HepG2 (cell line): ENCODE measurements at regions not wholly inside any gene's neighbourhood (a gene's known extent, or its start where the extent isn't known, plus 50 kb on each side); places are given as distances from the start of the nearest gene placed in this dataset.

ENCODE experiments used
- CAMTA2 ChIP-seq: sonication (generic); formaldehyde crosslinking; IDR thresholded peaks from 2 replicates; pipeline ENCODE4 v1.4.0; 2020; ENCODE audit warnings: mild to moderate bottlenecking, missing genetic modification reagents, borderline replicate concordance
- CTCF ChIP-seq: sonication (generic); formaldehyde crosslinking; IDR thresholded peaks from 2 replicates; pipeline ENCODE4 v1.5.0; 2020; ENCODE audit warnings: mild to moderate bottlenecking, missing genetic modification reagents, moderate library complexity
- HINFP ChIP-seq: sonication (generic); formaldehyde crosslinking; IDR thresholded peaks from 2 replicates; pipeline ENCODE4 v1.4.0; 2020; ENCODE audit warnings: low read depth, mild to moderate bottlenecking, missing genetic modification reagents
- KAT7 ChIP-seq: IDR thresholded peaks from 2 replicates; pipeline ENCODE4 v1.6.1; 2018; ENCODE audit warnings: borderline replicate concordance, missing compliant biosample characterization
- ZNF773 ChIP-seq: sonication (generic); formaldehyde crosslinking; IDR thresholded peaks from 2 replicates; pipeline ENCODE4 v1.4.0; 2020; ENCODE audit warnings: missing genetic modification reagents, borderline replicate concordance
- ZSCAN25 ChIP-seq: sonication (generic); formaldehyde crosslinking; IDR thresholded peaks from 2 replicates; pipeline ENCODE4 v1.8.0; 2022; ENCODE audit warnings: mild to moderate bottlenecking, missing genetic modification reagents
- TF ChIP-seq, protein P1 (sequence below): sonication (generic); formaldehyde crosslinking; IDR thresholded peaks from 2 replicates; pipeline ENCODE4 v1.8.1; 2023; ENCODE audit warnings: missing genetic modification reagents, inconsistent platforms, borderline replicate concordance
- TF ChIP-seq, protein P2 (sequence below): sonication (generic); formaldehyde crosslinking; IDR thresholded peaks from 2 replicates; pipeline ENCODE4 v1.8.1; 2023; ENCODE audit warnings: mild to moderate bottlenecking, inconsistent platforms, moderate library complexity, missing genetic modification reagents, borderline replicate concordance
- TF ChIP-seq, protein P3 (sequence below): sonication (generic); formaldehyde crosslinking; IDR thresholded peaks from 2 replicates; pipeline ENCODE4 v1.5.1; 2020; ENCODE audit warnings: mild to moderate bottlenecking, missing genetic modification reagents, moderate library complexity

DNA sequence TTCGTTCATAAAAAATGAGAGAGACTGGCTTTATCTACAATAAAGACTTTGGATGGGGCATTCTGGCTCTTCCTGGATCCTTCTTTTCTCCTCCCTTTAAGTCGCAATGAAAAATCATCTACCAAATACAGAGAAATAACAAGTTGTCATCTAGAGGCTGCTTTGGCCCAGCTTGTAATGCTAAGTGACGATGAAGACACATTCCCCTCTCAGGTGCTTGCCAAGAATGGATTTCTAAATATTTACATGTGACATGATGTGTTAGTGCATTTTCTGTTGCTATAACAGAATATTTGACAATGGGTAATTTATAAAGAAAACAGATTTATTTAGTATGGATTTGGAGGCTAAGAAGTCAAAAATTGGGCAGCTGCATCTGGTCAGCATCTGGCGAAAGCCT, 308.6 kb upstream of the NPVF start:
- TF ChIP-seq, protein P1, sequence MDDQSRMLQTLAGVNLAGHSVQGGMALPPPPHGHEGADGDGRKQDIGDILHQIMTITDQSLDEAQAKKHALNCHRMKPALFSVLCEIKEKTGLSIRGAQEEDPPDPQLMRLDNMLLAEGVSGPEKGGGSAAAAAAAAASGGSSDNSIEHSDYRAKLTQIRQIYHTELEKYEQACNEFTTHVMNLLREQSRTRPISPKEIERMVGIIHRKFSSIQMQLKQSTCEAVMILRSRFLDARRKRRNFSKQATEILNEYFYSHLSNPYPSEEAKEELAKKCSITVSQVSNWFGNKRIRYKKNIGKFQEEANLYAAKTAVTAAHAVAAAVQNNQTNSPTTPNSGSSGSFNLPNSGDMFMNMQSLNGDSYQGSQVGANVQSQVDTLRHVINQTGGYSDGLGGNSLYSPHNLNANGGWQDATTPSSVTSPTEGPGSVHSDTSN (CRISPR knock-in tag): no peak
- TF ChIP-seq HINFP (no peak), CTCF (CRISPR knock-in tag) (no peak), ZNF773 (no peak), KAT7 (CRISPR knock-in tag) (no peak), CAMTA2 (CRISPR knock-in tag) (no peak), ZSCAN25 (CRISPR knock-in tag) (no peak)
- TF ChIP-seq, protein P2, sequence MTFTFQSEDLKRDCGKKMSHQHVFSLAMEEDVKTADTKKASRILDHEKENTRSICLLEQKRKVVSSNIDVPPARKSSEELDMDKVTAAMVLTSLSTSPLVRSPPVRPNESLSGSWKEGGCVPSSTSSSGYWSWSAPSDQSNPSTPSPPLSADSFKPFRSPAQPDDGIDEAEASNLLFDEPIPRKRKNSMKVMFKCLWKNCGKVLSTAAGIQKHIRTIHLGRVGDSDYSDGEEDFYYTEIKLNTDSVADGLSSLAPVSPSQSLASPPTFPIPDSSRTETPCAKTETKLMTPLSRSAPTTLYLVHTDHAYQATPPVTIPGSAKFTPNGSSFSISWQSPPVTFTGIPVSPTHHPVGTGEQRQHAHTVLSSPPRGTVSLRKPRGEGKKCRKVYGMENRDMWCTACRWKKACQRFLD (CRISPR knock-in tag): no peak
- TF ChIP-seq, protein P3, sequence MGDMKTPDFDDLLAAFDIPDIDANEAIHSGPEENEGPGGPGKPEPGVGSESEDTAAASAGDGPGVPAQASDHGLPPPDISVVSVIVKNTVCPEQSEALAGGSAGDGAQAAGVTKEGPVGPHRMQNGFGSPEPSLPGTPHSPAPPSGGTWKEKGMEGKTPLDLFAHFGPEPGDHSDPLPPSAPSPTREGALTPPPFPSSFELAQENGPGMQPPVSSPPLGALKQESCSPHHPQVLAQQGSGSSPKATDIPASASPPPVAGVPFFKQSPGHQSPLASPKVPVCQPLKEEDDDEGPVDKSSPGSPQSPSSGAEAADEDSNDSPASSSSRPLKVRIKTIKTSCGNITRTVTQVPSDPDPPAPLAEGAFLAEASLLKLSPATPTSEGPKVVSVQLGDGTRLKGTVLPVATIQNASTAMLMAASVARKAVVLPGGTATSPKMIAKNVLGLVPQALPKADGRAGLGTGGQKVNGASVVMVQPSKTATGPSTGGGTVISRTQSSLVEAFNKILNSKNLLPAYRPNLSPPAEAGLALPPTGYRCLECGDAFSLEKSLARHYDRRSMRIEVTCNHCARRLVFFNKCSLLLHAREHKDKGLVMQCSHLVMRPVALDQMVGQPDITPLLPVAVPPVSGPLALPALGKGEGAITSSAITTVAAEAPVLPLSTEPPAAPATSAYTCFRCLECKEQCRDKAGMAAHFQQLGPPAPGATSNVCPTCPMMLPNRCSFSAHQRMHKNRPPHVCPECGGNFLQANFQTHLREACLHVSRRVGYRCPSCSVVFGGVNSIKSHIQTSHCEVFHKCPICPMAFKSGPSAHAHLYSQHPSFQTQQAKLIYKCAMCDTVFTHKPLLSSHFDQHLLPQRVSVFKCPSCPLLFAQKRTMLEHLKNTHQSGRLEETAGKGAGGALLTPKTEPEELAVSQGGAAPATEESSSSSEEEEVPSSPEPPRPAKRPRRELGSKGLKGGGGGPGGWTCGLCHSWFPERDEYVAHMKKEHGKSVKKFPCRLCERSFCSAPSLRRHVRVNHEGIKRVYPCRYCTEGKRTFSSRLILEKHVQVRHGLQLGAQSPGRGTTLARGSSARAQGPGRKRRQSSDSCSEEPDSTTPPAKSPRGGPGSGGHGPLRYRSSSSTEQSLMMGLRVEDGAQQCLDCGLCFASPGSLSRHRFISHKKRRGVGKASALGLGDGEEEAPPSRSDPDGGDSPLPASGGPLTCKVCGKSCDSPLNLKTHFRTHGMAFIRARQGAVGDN (CRISPR knock-in tag): no peak
